GM12872 (cell line): ENCODE measurements at regions not wholly inside any gene's neighbourhood (a gene's known extent, or its start where the extent isn't known, plus 50 kb on each side); places are given as distances from the start of the nearest gene placed in this dataset.

Source experiments
- CTCF ChIP-seq: IDR thresholded peaks from 3 replicates; pipeline ENCODE4 v1.5.1; 2011; ENCODE audit warnings: low read depth, mild to moderate bottlenecking, low read length, moderate library complexity; ENCODE audit not compliant: insufficient read depth

- no peak for TF ChIP-seq CTCF
Observed at GRCh38 chr6:78435671-78436070, 431.7 kb upstream of the IRAK1BP1 start.

GRCh38 chr6:78436335-78436734 is 431.0 kb upstream of the IRAK1BP1 start:
- TF ChIP-seq CTCF: no peak

- no peak for TF ChIP-seq CTCF
Observed at GRCh38 chr6:78438135-78438534, 429.2 kb upstream of the IRAK1BP1 start.

- no peak for TF ChIP-seq CTCF
Observed at GRCh38 chr6:78460711-78461110, 406.6 kb upstream of the IRAK1BP1 start.

- TF ChIP-seq CTCF: no peak
Observed at GRCh38 chr6:78462728-78463127, 404.6 kb upstream of the IRAK1BP1 start.

GRCh38 chr6:78465059-78465634 is 402.2 kb upstream of the IRAK1BP1 start:
- no peak for TF ChIP-seq CTCF

GRCh38 chr6:78476561-78476960 is 390.8 kb upstream of the IRAK1BP1 start:
- TF ChIP-seq CTCF: no peak
